GM12878 (cell line): ENCODE measurements at regions not wholly inside any gene's neighbourhood (a gene's known extent, or its start where the extent isn't known, plus 50 kb on each side); places are given as distances from the start of the nearest gene placed in this dataset.

Source experiments
- ATAC-seq: fragments of 200-7000 bp; cut with Tn5 transposase; 3 replicates; pipeline ENCODE4 v1.9.1; 2020; ENCODE audit warnings: mild to moderate bottlenecking, moderate library complexity
- BruUV-seq: library from RNA; stranded (reverse); fragments of 400-500 nt; replicated peaks from 2 replicates; lab custom pipeline; 2021; lab: Mats Ljungman, UMichigan
- CTCF ChIA-PET: fragments of 300-600 bp; sonication (Branson Sonifier 250); formaldehyde crosslinking; extraction: SDS; loops from one replicate; lab custom pipeline; 2021; ENCODE audit warnings: inconsistent platforms; lab: Yijun Ruan, JAX
- POLR2A ChIA-PET: fragments of 350-600 bp; formaldehyde crosslinking; extraction: SDS; loops from one replicate; lab custom pipeline; 2021; ENCODE audit warnings: inconsistent platforms; lab: Charles Lee
- RAD21 ChIA-PET: fragments of 300-600 bp; sonication (Branson Sonifier 250); formaldehyde crosslinking; loops from one replicate; lab custom pipeline; 2023; ENCODE audit warnings: antibody characterized with exemption; ENCODE audit not compliant: unreplicated experiment; lab: Charles Lee
- SMC1A ChIA-PET: fragments of 300-600 bp; sonication (Branson Sonifier 250); formaldehyde crosslinking; loops from one replicate; lab custom pipeline; 2023; ENCODE audit not compliant: unreplicated experiment, uncharacterized antibody; lab: Charles Lee
- DNase-seq: peaks from one replicate; pipeline ENCODE4 v3.0.0-alpha.2; 2011; ENCODE audit warnings: low read depth, low spot score
- FAIRE-seq: peaks from 3 replicates; lab custom pipeline; 2011; peaks lifted over from hg19 to GRCh38; lab: Jason Lieb, UNC
- H2AFZ ChIP-seq: 2 replicates; pipeline ENCODE4 v1.6.0; 2011; ENCODE audit warnings: low read depth, low read length, control low read depth; ENCODE audit not compliant: control insufficient read depth
- H3K27ac ChIP-seq: 2 replicates; pipeline ENCODE4 v1.5.1; 2011; ENCODE audit warnings: control low read depth; ENCODE audit not compliant: control insufficient read depth, insufficient read depth
- H3K27me3 ChIP-seq, 2 experiments: replicated peaks in 1 of 2; 2 replicates each; pipeline versions ENCODE4 v1.6.0 to v1.6.1; 2011; ENCODE audit warnings: low read length in 1 of 2; ENCODE audit not compliant: control insufficient read depth in 2 of 2, insufficient read depth in 2 of 2
- H3K36me3 ChIP-seq, 2 experiments: 2 replicates each; pipeline ENCODE4 v1.5.1; 2011; ENCODE audit warnings: low read length in 1 of 2; ENCODE audit not compliant: control insufficient read depth in 2 of 2, insufficient read depth in 2 of 2
- H3K4me1 ChIP-seq: 2 replicates; pipeline ENCODE4 v1.6.1; 2011; ENCODE audit warnings: mild to moderate bottlenecking, low read length, moderate library complexity, mixed read lengths; ENCODE audit not compliant: control insufficient read depth, insufficient read depth
- H3K4me2 ChIP-seq: 2 replicates; pipeline ENCODE4 v1.6.0; 2011; ENCODE audit warnings: control low read depth; ENCODE audit not compliant: control insufficient read depth, insufficient read depth
- H3K4me3 ChIP-seq: fragments of 200-600 bp; sonication (generic); 2 replicates; pipeline ENCODE4 v1.5.1; 2016
- H3K79me2 ChIP-seq: 2 replicates; pipeline ENCODE4 v1.6.0; 2011; ENCODE audit warnings: low read length; ENCODE audit not compliant: control insufficient read depth, insufficient read depth
- H3K9ac ChIP-seq: 2 replicates; pipeline ENCODE4 v1.8.0; 2011; ENCODE audit warnings: low read length, control low read depth, mixed read lengths; ENCODE audit not compliant: control insufficient read depth, insufficient read depth
- H3K9me3 ChIP-seq: replicated peaks from 3 replicates; pipeline ENCODE4 v1.5.1; 2011; ENCODE audit warnings: mild to moderate bottlenecking, low read length; ENCODE audit not compliant: control insufficient read depth, insufficient read depth
- H4K20me1 ChIP-seq: 2 replicates; pipeline ENCODE4 v1.6.0; 2011; ENCODE audit not compliant: control insufficient read depth, insufficient read depth
- ASH2L ChIP-seq: fragments of 300-600, 200-600 bp; sonication (generic); IDR thresholded peaks from 2 replicates; pipeline ENCODE4 v1.6.1; 2017; ENCODE audit warnings: low read depth, mild to moderate bottlenecking, borderline replicate concordance
- EGR1 ChIP-seq, 2 experiments: IDR thresholded peaks; 1 replicate in 1 of 2; 2 replicates in 1 of 2; pipeline ENCODE4 v1.6.1; 2011 to 2012; ENCODE audit warnings: low read depth in 2 of 2, low read length in 2 of 2, borderline replicate concordance in 1 of 2, mild to moderate bottlenecking in 1 of 2, moderate library complexity in 1 of 2
- GABPA ChIP-seq: IDR thresholded peaks from 2 replicates; pipeline ENCODE4 v1.6.1; 2014; ENCODE audit warnings: antibody characterized with exemption, low read depth, mild to moderate bottlenecking, inconsistent platforms
- MLLT1 ChIP-seq: fragments of 450-650 bp; IDR thresholded peaks from 2 replicates; pipeline ENCODE4 v1.6.1; 2016; ENCODE audit warnings: mild to moderate bottlenecking
- PAX8 ChIP-seq: fragments of 450-650 bp; IDR thresholded peaks from 2 replicates; pipeline ENCODE4 v1.6.1; 2017; ENCODE audit warnings: mild to moderate bottlenecking, moderate library complexity
- SREBF2 ChIP-seq: IDR thresholded peaks from 2 replicates; pipeline ENCODE4 v1.6.1; 2012; ENCODE audit warnings: mild to moderate bottlenecking, low read length
- WRNIP1 ChIP-seq: IDR thresholded peaks from 2 replicates; pipeline ENCODE4 v1.6.1; 2011; ENCODE audit warnings: low read depth, low read length, improper control_type of control experiment, borderline replicate concordance
- WGBS: methylation state at CpG from one replicate; pipeline ENCODE4 v1.1.6; 2016; ENCODE audit warnings: low lambda C conversion rate; ENCODE audit not compliant: insufficient replicate concordance, insufficient coverage; ENCODE audit errors: missing lambda C conversion rate; 5-methylcytosine and 5-hydroxymethylcytosine counted together
- in situ Hi-C: fragments of 300-500 bp; cut with MboI; formaldehyde crosslinking; loops from 9 replicates; pipeline ENCODE4 v1.14.3; 2018; ENCODE audit warnings: mixed read lengths
- intact Hi-C: fragments of 100-400 bp; cut with micrococcal nuclease; formaldehyde crosslinking; loops from one replicate; pipeline ENCODE4 v1.14.2; 2022; ENCODE audit not compliant: unreplicated experiment
- TF ChIP-seq, protein P1 (sequence below): fragments of 150-350 bp; IDR thresholded peaks from 2 replicates; pipeline ENCODE4 v1.6.1; 2016; ENCODE audit warnings: low read depth, low read length
- TF ChIP-seq, protein P2 (sequence below): fragments of 450-650 bp; IDR thresholded peaks from 2 replicates; pipeline ENCODE4 v1.6.1; 2016; ENCODE audit warnings: mild to moderate bottlenecking
- TF ChIP-seq, protein P3 (sequence below): fragments of 450-650 bp; IDR thresholded peaks from 2 replicates; pipeline ENCODE4 v1.6.1; 2016; ENCODE audit warnings: mild to moderate bottlenecking, moderate library complexity, borderline replicate concordance

GRCh38 chr14:44759277-44759676, 202.5 kb downstream of the KLHL28 start:
- Histone ChIP-seq H4K20me1 (no peaks in the 10 kb centered on the region), H3K4me1 (no peaks in the 10 kb centered on the region), H2AFZ (no peak overlapping the region), H3K36me3 (no peaks in the 10 kb centered on the region), H3K27ac (no peak overlapping the region), H3K27me3 (no peaks in the 10 kb centered on the region), H3K9ac (no peak overlapping the region), H3K79me2 (no peaks in the 10 kb centered on the region), H3K9me3 (no peaks in the 10 kb centered on the region), H3K4me3 (no peak overlapping the region), H3K4me2 (no peak overlapping the region)
- CTCF ChIA-PET, result no interaction called here
- WGBS, result 35% methylated on average over 2 of the region's 2 CpGs
- FAIRE-seq (no peak), DNase-seq (no peak), ATAC-seq (no peak)
- SMC1A ChIA-PET, result no interaction called here
- in situ Hi-C loops (no loop called here), intact Hi-C loops (no loop called here)
- RAD21 ChIA-PET, result no interaction called here
- BruUV-seq, result no TSS peak
- POLR2A ChIA-PET, result no interaction called here
- TF ChIP-seq PAX8 (no peak), SREBF2 (no peak), ASH2L (no peak), EGR1 (IDR thresholded peaks at IDR 0.05; ENCODE audit: borderline replicate concordance in 1 of 2, low read depth in 2 of 2, low read length in 2 of 2) (no peak), MLLT1 (no peak), GABPA (no peak), WRNIP1 (no peak)
- TF ChIP-seq, protein P1, sequence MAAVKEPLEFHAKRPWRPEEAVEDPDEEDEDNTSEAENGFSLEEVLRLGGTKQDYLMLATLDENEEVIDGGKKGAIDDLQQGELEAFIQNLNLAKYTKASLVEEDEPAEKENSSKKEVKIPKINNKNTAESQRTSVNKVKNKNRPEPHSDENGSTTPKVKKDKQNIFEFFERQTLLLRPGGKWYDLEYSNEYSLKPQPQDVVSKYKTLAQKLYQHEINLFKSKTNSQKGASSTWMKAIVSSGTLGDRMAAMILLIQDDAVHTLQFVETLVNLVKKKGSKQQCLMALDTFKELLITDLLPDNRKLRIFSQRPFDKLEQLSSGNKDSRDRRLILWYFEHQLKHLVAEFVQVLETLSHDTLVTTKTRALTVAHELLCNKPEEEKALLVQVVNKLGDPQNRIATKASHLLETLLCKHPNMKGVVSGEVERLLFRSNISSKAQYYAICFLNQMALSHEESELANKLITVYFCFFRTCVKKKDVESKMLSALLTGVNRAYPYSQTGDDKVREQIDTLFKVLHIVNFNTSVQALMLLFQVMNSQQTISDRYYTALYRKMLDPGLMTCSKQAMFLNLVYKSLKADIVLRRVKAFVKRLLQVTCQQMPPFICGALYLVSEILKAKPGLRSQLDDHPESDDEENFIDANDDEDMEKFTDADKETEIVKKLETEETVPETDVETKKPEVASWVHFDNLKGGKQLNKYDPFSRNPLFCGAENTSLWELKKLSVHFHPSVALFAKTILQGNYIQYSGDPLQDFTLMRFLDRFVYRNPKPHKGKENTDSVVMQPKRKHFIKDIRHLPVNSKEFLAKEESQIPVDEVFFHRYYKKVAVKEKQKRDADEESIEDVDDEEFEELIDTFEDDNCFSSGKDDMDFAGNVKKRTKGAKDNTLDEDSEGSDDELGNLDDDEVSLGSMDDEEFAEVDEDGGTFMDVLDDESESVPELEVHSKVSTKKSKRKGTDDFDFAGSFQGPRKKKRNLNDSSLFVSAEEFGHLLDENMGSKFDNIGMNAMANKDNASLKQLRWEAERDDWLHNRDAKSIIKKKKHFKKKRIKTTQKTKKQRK, result no peak
- TF ChIP-seq, protein P2, sequence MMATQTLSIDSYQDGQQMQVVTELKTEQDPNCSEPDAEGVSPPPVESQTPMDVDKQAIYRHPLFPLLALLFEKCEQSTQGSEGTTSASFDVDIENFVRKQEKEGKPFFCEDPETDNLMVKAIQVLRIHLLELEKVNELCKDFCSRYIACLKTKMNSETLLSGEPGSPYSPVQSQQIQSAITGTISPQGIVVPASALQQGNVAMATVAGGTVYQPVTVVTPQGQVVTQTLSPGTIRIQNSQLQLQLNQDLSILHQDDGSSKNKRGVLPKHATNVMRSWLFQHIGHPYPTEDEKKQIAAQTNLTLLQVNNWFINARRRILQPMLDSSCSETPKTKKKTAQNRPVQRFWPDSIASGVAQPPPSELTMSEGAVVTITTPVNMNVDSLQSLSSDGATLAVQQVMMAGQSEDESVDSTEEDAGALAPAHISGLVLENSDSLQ, result no peak
- TF ChIP-seq, protein P3, sequence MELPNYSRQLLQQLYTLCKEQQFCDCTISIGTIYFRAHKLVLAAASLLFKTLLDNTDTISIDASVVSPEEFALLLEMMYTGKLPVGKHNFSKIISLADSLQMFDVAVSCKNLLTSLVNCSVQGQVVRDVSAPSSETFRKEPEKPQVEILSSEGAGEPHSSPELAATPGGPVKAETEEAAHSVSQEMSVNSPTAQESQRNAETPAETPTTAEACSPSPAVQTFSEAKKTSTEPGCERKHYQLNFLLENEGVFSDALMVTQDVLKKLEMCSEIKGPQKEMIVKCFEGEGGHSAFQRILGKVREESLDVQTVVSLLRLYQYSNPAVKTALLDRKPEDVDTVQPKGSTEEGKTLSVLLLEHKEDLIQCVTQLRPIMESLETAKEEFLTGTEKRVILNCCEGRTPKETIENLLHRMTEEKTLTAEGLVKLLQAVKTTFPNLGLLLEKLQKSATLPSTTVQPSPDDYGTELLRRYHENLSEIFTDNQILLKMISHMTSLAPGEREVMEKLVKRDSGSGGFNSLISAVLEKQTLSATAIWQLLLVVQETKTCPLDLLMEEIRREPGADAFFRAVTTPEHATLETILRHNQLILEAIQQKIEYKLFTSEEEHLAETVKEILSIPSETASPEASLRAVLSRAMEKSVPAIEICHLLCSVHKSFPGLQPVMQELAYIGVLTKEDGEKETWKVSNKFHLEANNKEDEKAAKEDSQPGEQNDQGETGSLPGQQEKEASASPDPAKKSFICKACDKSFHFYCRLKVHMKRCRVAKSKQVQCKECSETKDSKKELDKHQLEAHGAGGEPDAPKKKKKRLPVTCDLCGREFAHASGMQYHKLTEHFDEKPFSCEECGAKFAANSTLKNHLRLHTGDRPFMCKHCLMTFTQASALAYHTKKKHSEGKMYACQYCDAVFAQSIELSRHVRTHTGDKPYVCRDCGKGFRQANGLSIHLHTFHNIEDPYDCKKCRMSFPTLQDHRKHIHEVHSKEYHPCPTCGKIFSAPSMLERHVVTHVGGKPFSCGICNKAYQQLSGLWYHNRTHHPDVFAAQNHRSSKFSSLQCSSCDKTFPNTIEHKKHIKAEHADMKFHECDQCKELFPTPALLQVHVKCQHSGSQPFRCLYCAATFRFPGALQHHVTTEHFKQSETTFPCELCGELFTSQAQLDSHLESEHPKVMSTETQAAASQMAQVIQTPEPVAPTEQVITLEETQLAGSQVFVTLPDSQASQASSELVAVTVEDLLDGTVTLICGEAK, result no peak
